Cortex of kidney (tissue), 1 donor: ENCODE measurements at regions not wholly inside any gene's neighbourhood (a gene's known extent, or its start where the extent isn't known, plus 50 kb on each side); places are given as distances from the start of the nearest gene placed in this dataset.

Experiments used
- DNase-seq: peaks from one replicate; lab custom pipeline; 2025; lab: John Stamatoyannopoulos, UW

- no peak for DNase-seq
Measured at GRCh38 chr12:124411953-124412645, 117.2 kb downstream of the RFLNA start.

GRCh38 chr12:124411281-124411878 lies 116.5 kb downstream of the RFLNA start:
- no peak for DNase-seq

- DNase-seq: no peak
Measured at GRCh38 chr12:124410354-124411175, 115.7 kb downstream of the RFLNA start.

- DNase-seq: no peak
Measured at GRCh38 chr12:124408822-124409517, 114.1 kb downstream of the RFLNA start.

GRCh38 chr12:124407074-124407473 lies 112.2 kb downstream of the RFLNA start:
- no peak for DNase-seq

GRCh38 chr12:124406043-124406442 lies 111.2 kb downstream of the RFLNA start:
- DNase-seq: no peak

GRCh38 chr12:124405592-124405991 lies 110.7 kb downstream of the RFLNA start:
- DNase-seq: no peak

- no peak for DNase-seq
Measured at GRCh38 chr12:124405151-124405550, 110.3 kb downstream of the RFLNA start.

- DNase-seq: no peak
Measured at GRCh38 chr12:124404162-124404784, 109.4 kb downstream of the RFLNA start.

- no peak for DNase-seq
Measured at GRCh38 chr12:124403273-124403672, 108.4 kb downstream of the RFLNA start.

GRCh38 chr12:124402248-124403066 lies 107.6 kb downstream of the RFLNA start:
- no peak for DNase-seq

GRCh38 chr12:124401704-124402221 lies 106.9 kb downstream of the RFLNA start:
- DNase-seq: no peak

- no peak for DNase-seq
Measured at GRCh38 chr12:124400124-124400523, 105.2 kb downstream of the RFLNA start.

- no peak for DNase-seq
Measured at GRCh38 chr12:124399622-124400021, 104.7 kb downstream of the RFLNA start.

- no peak for DNase-seq
Measured at GRCh38 chr12:124398578-124399227, 103.8 kb downstream of the RFLNA start.

GRCh38 chr12:124397807-124398577 lies 103.1 kb downstream of the RFLNA start:
- no peak for DNase-seq

GRCh38 chr12:124397399-124397679 lies 102.4 kb downstream of the RFLNA start:
- DNase-seq: no peak

- DNase-seq: no peak
Measured at GRCh38 chr12:124396544-124397398, 101.9 kb downstream of the RFLNA start.

GRCh38 chr12:124395986-124396385 lies 101.1 kb downstream of the RFLNA start:
- no peak for DNase-seq
